KMS-11 (cell line): ENCODE measurements at regions not wholly inside any gene's neighbourhood (a gene's known extent, or its start where the extent isn't known, plus 50 kb on each side); places are given as distances from the start of the nearest gene placed in this dataset.

Experiments used
- H2AFZ ChIP-seq: fragments of 200-600 bp; sonication (generic); 2 replicates; pipeline ENCODE4 v1.6.1; 2016; ENCODE audit warnings: antibody characterized with exemption, mixed run types, low read depth
- H3K27ac ChIP-seq: fragments of 200-600 bp; sonication (generic); 2 replicates; pipeline ENCODE4 v1.6.1; 2016; ENCODE audit warnings: mild to moderate bottlenecking, mixed run types
- H3K27me3 ChIP-seq: fragments of 200-600 bp; sonication (generic); 2 replicates; pipeline ENCODE4 v1.6.1; 2017; ENCODE audit warnings: mild to moderate bottlenecking, low read depth, mixed run types, moderate library complexity; ENCODE audit not compliant: insufficient read depth
- H3K36me3 ChIP-seq: fragments of 200-600 bp; sonication (generic); 2 replicates; pipeline ENCODE4 v1.6.1; 2017; ENCODE audit warnings: mild to moderate bottlenecking, mixed run types; ENCODE audit not compliant: insufficient read depth
- H3K4me1 ChIP-seq: fragments of 200-600 bp; sonication (generic); 2 replicates; pipeline ENCODE4 v1.6.1; 2016; ENCODE audit warnings: mild to moderate bottlenecking, low read depth, mixed run types; ENCODE audit not compliant: poor library complexity, severe bottlenecking
- H3K4me2 ChIP-seq: fragments of 200-600 bp; sonication (generic); 2 replicates; pipeline ENCODE4 v1.7.0; 2016; ENCODE audit warnings: mild to moderate bottlenecking, mixed run types
- H3K4me3 ChIP-seq: fragments of 200-600 bp; sonication (generic); IDR thresholded peaks from 2 replicates; pipeline ENCODE4 v1.6.1; 2017; ENCODE audit warnings: low read depth, low read length, mixed read lengths; ENCODE audit not compliant: insufficient read depth
- H3K79me2 ChIP-seq: fragments of 200-600 bp; sonication (generic); 2 replicates; pipeline ENCODE4 v1.6.1; 2016; ENCODE audit warnings: low read depth, mixed run types; ENCODE audit not compliant: insufficient read depth
- H3K9ac ChIP-seq: fragments of 200-600 bp; sonication (generic); 2 replicates; pipeline ENCODE4 v1.6.1; 2016; ENCODE audit warnings: mild to moderate bottlenecking, mixed run types
- H4K20me1 ChIP-seq: fragments of 200-600 bp; sonication (generic); 2 replicates; pipeline ENCODE4 v1.6.1; 2016; ENCODE audit warnings: mild to moderate bottlenecking, mixed run types; ENCODE audit not compliant: insufficient read depth
- CTCF ChIP-seq: fragments of 200-600 bp; sonication (generic); conservative IDR thresholded peaks from 2 replicates; pipeline ENCODE4 v1.6.1; 2017; ENCODE audit warnings: low read depth, mild to moderate bottlenecking, antibody characterized with exemption, low read length, moderate library complexity, mixed read lengths

DNA sequence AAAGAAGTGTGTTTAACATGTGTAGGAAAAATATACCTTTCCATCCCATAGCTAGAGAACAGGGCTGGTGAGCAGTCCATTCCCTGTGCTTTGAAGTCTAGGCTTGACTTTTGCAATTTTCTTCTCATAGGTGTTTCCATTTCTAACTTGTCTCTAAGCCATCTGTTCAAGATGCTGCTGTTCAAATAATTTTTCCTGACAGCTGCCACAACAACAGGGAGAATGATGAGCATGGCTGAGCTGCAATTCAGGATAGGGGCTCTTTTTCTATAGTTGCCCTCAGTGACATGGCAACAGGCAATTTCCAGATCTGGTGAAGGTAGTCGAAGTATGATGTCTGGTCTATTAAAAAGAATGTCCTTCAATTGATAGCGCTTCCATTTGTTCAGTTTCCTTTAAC, 103.0 kb upstream of the HS3ST5 start:
- Histone ChIP-seq H3K4me2 (no peak overlapping the region), H2AFZ (no peak overlapping the region), H4K20me1 (no peaks in the 10 kb centered on the region), H3K27ac (no peak overlapping the region), H3K27me3 (no peaks in the 10 kb centered on the region), H3K4me1 (no peaks in the 10 kb centered on the region), H3K79me2 (no peaks in the 10 kb centered on the region), H3K9ac (no peak overlapping the region), H3K4me3 (no peak overlapping the region), H3K36me3 (no peaks in the 10 kb centered on the region)
- no peak for TF ChIP-seq CTCF

GRCh38 chr6:114439411-114439810, 96.6 kb upstream of the HS3ST5 start:
- Histone ChIP-seq H3K4me3 (no peak overlapping the region), H3K4me2 (no peak overlapping the region), H3K27me3 (no peaks in the 10 kb centered on the region), H4K20me1 (no peaks in the 10 kb centered on the region), H3K4me1 (peaks cover 6% of the 10 kb centered on the region), H3K9ac (no peak overlapping the region), H3K27ac (no peak overlapping the region), H3K79me2 (no peaks in the 10 kb centered on the region), H3K36me3 (no peaks in the 10 kb centered on the region), H2AFZ (no peak overlapping the region)
- no peak for TF ChIP-seq CTCF

DNA sequence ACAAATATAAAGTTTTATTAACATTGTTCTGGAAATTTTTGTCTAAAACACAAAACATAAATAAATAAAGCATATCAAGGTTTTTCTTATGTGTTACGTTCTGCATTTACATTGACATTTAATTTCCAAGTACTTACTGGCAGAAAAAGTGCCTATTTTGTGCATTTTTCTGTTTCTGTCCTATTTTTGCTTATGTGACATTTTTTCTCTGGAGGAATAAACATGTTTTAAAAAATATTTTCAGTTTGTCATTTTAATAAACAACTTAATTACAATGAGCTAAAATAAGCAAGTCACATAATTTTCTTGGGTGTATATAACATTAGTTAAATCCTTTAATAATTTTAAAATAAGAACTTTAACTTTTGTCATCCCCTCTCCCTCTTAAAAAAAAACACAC, 94.4 kb upstream of the HS3ST5 start:
- Histone ChIP-seq H3K4me3 (no peak overlapping the region), H3K79me2 (no peaks in the 10 kb centered on the region), H4K20me1 (no peaks in the 10 kb centered on the region), H3K27ac (no peak overlapping the region), H3K4me2 (no peak overlapping the region), H3K27me3 (no peaks in the 10 kb centered on the region), H3K36me3 (no peaks in the 10 kb centered on the region), H3K9ac (no peak overlapping the region), H2AFZ (no peak overlapping the region), H3K4me1 (peaks cover 6% of the 10 kb centered on the region)
- no peak for TF ChIP-seq CTCF

- Histone ChIP-seq H3K27ac (no peak overlapping the region), H3K36me3 (no peaks in the 10 kb centered on the region), H4K20me1 (no peaks in the 10 kb centered on the region), H2AFZ (no peak overlapping the region), H3K9ac (no peak overlapping the region), H3K4me1 (peaks cover 6% of the 10 kb centered on the region), H3K4me2 (no peak overlapping the region), H3K4me3 (no peak overlapping the region), H3K27me3 (no peaks in the 10 kb centered on the region), H3K79me2 (no peaks in the 10 kb centered on the region)
- no peak for TF ChIP-seq CTCF
Observed at GRCh38 chr6:114436691-114437090, 93.9 kb upstream of the HS3ST5 start.

GRCh38 chr6:114435985-114436384, 93.2 kb upstream of the HS3ST5 start:
- Histone ChIP-seq H3K27ac (no peak overlapping the region), H4K20me1 (no peaks in the 10 kb centered on the region), H3K9ac (no peak overlapping the region), H2AFZ (no peak overlapping the region), H3K4me1 (peaks cover 6% of the 10 kb centered on the region), H3K36me3 (no peaks in the 10 kb centered on the region), H3K4me2 (no peak overlapping the region), H3K79me2 (no peaks in the 10 kb centered on the region), H3K4me3 (no peak overlapping the region), H3K27me3 (no peaks in the 10 kb centered on the region)
- no peak for TF ChIP-seq CTCF
